GM19455 (cell line): ENCODE measurements at regions not wholly inside any gene's neighbourhood (a gene's known extent, or its start where the extent isn't known, plus 50 kb on each side); places are given as distances from the start of the nearest gene placed in this dataset.

Experiments used
- ATAC-seq: cut with Tn5 transposase; IDR thresholded peaks from one replicate; pipeline ENCODE4 v1.9.1; 2021; ENCODE audit not compliant: unreplicated experiment

- ATAC-seq = no peak
These were observed 229.8 kb downstream of the PIK3C3 start for GRCh38 chr18:42184685-42185477.

- ATAC-seq = no peak
These were observed 230.5 kb downstream of the PIK3C3 start for GRCh38 chr18:42185486-42185885.

DNA sequence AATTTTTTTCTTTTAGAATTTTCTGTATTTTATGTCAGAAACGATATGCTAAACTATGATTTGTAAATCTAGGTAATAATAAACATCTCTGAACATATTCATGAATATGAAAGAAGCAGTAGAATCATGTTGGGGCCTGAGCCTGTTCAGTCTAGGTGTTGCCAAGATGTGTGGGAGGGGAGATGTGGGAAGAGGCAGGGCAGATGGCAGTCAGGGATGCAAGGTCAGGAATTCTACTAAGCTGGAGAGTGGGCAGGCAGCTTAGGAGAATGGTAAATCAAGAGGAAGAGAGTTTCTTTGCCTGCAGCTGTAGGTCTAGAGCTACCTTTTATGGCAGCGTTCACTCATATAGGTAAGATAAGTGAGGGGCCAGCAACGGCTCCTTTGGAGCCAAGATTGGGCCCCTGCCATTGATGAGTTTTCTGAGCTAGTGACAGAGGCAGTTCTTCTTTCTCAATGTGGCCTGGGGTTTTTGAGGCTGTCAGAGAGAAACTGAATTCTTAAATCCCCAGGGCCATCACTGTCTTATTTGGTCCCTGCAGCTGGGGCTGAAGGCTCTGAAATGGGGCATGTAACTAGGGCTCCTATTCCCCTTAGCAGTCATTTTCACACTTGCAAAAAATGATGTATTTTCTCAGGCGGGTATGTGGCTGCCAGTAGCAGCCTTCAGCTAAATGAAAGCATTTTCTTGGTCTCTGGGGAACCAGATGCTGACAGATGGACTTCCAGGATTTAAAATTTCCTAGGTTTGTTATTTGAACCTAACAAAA lies 232.8 kb downstream of the PIK3C3 start:
- peak; percentile 36 for ATAC-seq

- no peak for ATAC-seq
These were observed 235.6 kb downstream of the PIK3C3 start for GRCh38 chr18:42190643-42191042.

DNA sequence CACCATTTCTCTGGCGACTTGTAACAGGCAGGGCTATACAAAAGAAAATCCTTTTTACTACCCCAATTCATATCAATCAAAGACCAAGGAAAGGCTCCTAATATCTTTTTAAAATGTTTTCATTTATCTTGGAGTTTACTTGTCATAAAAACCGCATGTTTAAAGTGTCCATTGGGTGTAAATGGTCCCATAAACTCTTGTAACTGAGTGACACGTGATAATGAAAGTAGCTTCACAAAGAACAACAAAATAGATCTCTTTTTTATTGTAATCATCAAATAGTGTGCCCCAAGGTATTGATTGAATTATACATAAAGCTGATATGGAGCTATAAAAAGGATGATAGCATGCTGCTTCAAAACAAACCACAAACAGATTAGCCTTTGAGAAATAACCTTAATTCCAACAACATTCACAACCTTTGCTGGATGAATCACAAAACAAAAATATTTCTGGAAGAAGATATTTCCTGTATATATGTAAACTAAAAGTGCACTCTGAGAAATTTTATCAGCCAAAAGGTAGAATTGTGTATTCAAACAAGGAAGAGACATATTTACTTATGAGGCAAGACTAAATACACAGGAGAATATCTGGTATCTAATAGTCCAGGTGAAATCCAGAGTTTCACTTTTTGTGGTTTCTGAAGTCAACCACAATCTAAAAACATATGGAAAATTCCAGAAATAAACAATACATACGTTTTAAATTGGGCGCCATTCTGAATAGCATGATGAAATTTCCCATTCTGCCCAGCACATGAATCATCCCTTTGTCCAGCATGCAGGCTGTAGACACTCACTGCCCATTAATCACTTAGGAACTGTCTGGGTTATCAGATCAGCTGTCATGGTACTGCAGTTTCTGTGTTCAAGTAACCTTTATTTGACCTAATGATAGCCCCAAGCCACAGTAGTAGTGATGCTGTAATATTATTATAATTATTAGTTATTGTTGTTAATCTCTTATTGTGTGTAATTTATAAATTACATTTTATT lies 237.5 kb downstream of the PIK3C3 start:
- ATAC-seq = no peak

- ATAC-seq = no peak
These were observed 241.6 kb downstream of the PIK3C3 start for GRCh38 chr18:42196651-42197050.

DNA sequence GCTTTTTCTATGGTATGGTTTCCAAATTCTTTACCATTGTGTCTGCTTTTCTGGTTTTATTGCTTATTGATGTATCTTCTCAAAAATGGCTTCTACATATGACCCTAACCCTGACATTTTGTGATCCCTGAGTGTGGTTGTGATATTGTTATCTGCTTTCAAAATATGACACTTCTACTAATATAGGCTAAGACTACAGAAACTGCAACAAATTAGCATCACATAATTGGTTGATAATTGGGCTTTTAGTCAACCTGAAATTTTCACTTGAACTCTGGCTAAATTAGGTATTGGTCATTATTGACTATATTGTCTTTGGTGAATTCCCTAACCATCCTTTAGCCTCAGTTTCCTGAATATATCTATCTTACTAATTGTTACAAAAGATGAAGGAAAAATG lies 246.1 kb downstream of the PIK3C3 start:
- ATAC-seq = no peak

DNA sequence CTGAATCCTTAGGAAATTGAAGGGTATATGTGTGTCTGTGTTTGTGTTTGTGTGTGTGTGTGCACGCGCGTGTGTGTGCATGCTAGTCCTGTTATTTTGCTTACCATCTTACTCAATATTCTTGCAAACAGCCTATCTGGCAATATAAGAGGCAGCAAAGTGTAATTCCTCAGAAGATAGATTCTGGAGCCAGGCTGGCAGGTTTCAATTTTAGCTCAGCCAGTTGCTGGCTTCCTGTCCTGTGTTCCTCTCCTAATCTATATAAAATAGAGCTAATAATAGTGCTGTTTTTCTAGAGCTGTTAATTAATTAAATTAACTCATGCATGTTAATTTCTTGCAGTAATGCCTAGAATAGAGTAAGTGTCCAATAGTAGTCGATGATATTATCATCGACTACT lies 256.2 kb downstream of the PIK3C3 start:
- no peak for ATAC-seq

DNA sequence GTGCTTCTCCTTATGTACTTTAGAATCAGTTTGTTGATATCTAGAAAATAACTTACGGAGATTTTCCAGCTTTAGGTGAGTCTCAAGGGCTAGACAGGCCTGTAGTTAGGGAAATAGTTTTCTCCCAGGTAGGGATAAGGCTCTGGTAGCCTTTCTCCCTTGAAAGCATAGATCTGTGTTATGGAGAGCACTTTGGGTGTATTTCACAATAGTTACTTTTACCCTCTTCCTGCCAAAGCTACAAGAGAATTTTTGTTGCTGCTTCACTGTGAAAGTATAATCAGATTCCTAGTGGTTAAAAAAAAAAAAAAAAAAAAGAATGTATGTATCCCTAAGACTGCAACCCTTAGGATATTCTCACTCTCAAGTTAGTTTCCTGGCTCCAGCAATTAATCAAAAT lies 267.5 kb downstream of the PIK3C3 start:
- ATAC-seq = no peak

DNA sequence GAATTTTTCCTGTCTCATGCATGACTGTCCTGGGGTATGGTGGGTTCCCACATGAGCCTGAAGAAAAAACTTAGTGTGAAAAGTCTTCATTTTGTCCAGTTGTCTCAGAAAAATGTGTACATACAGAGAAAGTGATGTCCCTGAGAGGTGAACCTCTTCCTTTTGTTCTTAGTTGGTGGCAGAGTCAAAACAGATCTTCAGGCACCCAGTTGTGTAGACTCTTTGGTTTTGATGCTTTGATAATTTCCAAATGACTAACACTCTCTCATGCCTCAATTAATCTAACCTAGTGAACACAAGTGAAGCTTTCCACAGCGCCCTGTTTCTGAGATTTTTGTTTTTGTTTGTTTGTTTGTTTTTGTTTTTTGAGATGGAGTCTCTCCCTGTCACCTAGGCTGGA lies 273.5 kb downstream of the PIK3C3 start:
- no peak for ATAC-seq

- peak; percentile 85 for ATAC-seq
These were observed 274.5 kb downstream of the PIK3C3 start for GRCh38 chr18:42229211-42230210.

- no peak for ATAC-seq
These were observed 275.6 kb downstream of the PIK3C3 start for GRCh38 chr18:42230636-42231035.

- ATAC-seq = no peak
These were observed 276.2 kb downstream of the PIK3C3 start for GRCh38 chr18:42231284-42231683.

DNA sequence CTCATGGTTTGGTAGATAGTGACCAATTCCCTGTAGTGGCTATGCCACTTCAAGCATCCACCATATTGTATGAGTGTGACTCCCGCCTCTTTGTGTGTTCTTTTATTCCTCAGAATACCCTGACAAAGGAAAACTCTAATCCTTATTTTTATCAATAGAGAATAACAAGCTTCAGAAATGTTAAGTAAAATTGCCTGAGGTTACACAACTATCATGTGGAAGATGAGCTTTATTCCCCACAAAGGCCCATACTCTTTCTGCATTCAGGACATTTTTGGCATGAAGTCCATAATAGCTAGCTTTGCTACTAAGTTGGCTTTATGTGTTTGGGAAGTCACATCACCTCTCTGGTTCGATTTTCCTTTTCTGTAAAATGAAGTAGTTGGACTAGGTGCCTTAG lies 276.8 kb downstream of the PIK3C3 start:
- no peak for ATAC-seq

GRCh38 chr18:42233908-42234307 lies 278.9 kb downstream of the PIK3C3 start:
- no peak for ATAC-seq

DNA sequence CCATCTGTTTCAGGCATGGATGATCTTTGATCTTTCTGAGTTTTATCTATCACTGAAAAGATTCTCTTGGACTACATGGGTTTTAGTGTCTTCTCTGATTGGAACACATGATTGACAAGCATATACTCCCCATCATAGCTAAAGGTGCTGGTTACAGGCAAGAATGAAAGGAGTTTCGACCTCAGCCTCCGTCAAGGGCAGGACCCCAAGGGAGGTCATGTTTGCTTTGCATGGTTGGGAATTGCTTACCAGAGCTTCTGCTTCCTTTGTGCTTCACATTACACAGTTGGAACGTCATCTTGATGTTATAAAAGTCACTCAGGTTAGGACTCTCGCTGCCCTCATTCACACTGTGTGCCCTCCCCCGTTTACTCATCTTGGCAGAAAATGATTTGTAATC lies 287.7 kb downstream of the PIK3C3 start:
- ATAC-seq = no peak

DNA sequence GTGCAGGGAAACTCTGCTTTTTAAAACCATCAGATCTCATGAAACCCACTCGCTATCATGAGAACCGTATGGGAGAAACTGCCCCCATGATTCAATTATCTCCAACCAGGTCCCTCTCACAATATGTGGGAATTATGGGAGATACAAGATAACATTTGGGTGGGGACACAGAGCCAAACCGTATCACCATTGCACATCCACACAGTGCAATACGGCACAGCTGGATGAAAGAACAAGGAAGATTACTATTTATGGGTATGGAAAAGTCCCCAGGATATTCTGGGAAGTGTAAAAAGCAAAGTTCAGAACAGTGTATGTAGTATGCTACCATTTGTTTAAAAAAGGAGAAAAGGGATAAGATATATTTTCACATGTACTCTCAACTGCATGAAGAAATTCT lies 290.1 kb downstream of the PIK3C3 start:
- no peak for ATAC-seq

- ATAC-seq = no peak
These were observed 301.1 kb downstream of the PIK3C3 start for GRCh38 chr18:42255908-42256765.
